Esophagus muscularis mucosa (tissue), 4 donors: ENCODE measurements at regions not wholly inside any gene's neighbourhood (a gene's known extent, or its start where the extent isn't known, plus 50 kb on each side); places are given as distances from the start of the nearest gene placed in this dataset.

ENCODE experiments used
- EP300 ChIP-seq: sonication (generic); formaldehyde crosslinking; IDR thresholded peaks from one replicate; pipeline ENCODE4 v1.6.1; 2017; ENCODE audit warnings: antibody characterized with exemption
- POLR2A ChIP-seq: fragments of 450-650 bp; IDR thresholded peaks from one replicate; pipeline ENCODE4 v1.6.1; 2017; ENCODE audit warnings: antibody characterized with exemption, moderate library complexity, mild to moderate bottlenecking, low read depth
- POLR2AphosphoS5 ChIP-seq, 2 donors: sonication (generic); formaldehyde crosslinking; IDR thresholded peaks; one replicate each; pipeline ENCODE4 v1.6.1; 2017; ENCODE audit warnings: antibody characterized with exemption in 2 of 2
- TF ChIP-seq, protein P1 (sequence below), 3 experiments: fragments of 200-600 bp in 2 of 3; fragments of 450-650 bp in 1 of 3; sonication (generic) in 2 of 3; IDR thresholded peaks; one replicate each; pipeline ENCODE4 v1.5.1; 2017 to 2019; ENCODE audit warnings: antibody characterized with exemption in 3 of 3, mild to moderate bottlenecking in 2 of 3, moderate library complexity in 1 of 3

DNA sequence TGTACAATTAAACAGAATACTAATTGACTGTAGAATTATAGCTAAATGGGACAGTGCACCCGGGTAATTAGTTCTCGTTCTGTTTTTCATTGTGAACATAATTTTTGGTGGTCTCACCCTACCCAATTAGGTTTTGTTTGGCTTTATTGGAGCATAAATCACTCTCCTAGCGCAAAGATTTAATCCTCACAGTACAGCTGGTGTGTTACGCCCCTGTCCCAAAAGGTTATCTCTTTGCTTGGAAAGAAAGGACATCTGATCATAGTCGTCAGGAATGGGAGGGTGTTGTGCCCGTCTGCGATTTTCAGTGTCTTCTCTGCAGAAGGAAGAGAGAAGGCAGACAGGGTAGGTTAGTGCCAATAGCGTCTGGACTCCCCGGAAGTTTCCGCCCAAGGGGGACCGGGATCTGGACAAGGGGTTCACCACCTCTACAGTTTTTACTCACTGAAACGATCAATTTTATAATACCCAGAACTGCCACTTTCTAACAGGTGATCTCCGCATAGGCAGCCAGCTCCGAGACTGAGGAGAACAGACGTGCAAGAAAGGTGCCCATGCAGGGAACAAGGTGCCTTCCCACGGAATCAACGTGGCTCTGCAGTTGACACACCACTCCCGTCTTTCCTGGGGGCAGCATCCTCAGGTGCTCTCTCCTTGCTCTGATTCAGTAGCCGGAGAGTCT is 617.4 kb upstream of the CDH4 start:
- TF ChIP-seq POLR2AphosphoS5 (IDR thresholded peaks at IDR 0.05) (no peak), POLR2A (no peak), EP300 (no peak)
- TF ChIP-seq, protein P1, sequence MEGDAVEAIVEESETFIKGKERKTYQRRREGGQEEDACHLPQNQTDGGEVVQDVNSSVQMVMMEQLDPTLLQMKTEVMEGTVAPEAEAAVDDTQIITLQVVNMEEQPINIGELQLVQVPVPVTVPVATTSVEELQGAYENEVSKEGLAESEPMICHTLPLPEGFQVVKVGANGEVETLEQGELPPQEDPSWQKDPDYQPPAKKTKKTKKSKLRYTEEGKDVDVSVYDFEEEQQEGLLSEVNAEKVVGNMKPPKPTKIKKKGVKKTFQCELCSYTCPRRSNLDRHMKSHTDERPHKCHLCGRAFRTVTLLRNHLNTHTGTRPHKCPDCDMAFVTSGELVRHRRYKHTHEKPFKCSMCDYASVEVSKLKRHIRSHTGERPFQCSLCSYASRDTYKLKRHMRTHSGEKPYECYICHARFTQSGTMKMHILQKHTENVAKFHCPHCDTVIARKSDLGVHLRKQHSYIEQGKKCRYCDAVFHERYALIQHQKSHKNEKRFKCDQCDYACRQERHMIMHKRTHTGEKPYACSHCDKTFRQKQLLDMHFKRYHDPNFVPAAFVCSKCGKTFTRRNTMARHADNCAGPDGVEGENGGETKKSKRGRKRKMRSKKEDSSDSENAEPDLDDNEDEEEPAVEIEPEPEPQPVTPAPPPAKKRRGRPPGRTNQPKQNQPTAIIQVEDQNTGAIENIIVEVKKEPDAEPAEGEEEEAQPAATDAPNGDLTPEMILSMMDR (IDR thresholded peaks at IDR 0.05) = no peak
